ENCODE measurements at regions not wholly inside any gene's neighbourhood (a gene's known extent, or its start where the extent isn't known, plus 50 kb on each side); places are given as distances from the start of the nearest gene placed in this dataset.

DNA sequence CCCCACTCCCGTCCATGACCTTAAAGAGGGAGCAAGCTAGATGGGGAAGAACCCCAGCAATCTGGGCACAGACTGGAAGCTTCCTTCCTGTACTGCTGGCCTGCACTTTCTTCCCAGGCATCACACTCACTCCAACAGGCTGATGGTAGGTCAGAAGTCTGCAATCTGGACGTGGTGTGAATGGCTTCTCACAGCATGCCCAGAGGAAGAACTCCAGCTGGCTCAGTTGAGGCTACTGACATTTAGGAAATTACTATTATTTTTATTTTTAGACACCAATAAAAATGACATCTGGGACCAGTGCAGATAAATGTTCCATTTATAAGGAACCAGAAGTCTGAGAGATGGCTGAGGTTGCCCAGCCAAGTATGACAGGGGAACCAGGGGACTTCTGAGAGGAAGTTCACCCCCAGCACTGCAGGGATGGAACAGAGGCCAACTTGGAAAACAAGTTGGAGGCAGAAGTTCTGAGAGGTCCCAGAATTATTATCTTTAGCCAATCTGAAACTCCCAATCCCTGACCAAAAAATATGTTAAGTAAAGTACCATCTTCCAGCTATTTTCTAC is 163.8 kb upstream of the CTNNB1 start:
- TF ChIP-seq CTCF (IDR thresholded peaks at IDR 0.05; ENCODE audit: insufficient read depth, low read length) = no peak
- TF ChIP-seq REST (IDR thresholded peaks at IDR 0.05; ENCODE audit: insufficient replicate concordance, low read depth) = no peak
- no peak for TF ChIP-seq POLR2AphosphoS5 (IDR thresholded peaks at IDR 0.05; ENCODE audit: low read depth)
